ENCODE measurements at regions not wholly inside any gene's neighbourhood (a gene's known extent, or its start where the extent isn't known, plus 50 kb on each side); places are given as distances from the start of the nearest gene placed in this dataset.

- TF ChIP-seq EP300 (conservative IDR thresholded peaks at IDR 0.05; ENCODE audit: poor library complexity, severe bottlenecking) (no peak), CTCF (IDR thresholded peaks at IDR 0.05; ENCODE audit: poor library complexity, severe bottlenecking) (no peak), EZH2 (IDR thresholded peaks at IDR 0.05; ENCODE audit: borderline replicate concordance, insufficient read depth, low read length, poor library complexity, severe bottlenecking) (no peak), REST (IDR thresholded peaks at IDR 0.05; ENCODE audit: borderline replicate concordance) (no peak), RAD21 (conservative IDR thresholded peaks at IDR 0.05) (no peak), MXI1 (conservative IDR thresholded peaks at IDR 0.05; ENCODE audit: poor library complexity, severe bottlenecking) (no peak), TAF1 (IDR thresholded peaks at IDR 0.05; ENCODE audit: low read depth) (no peak), POLR2AphosphoS5 (IDR thresholded peaks at IDR 0.05) (no peak)
Measured at GRCh38 chr11:38547462-38547861, 1949.4 kb upstream of the RAG2 start.
